ENCODE measurements at regions not wholly inside any gene's neighbourhood (a gene's known extent, or its start where the extent isn't known, plus 50 kb on each side); places are given as distances from the start of the nearest gene placed in this dataset.

- TF ChIP-seq ZFX (IDR thresholded peaks at IDR 0.05; ENCODE audit: borderline replicate concordance): no peak
- TF ChIP-seq CTCF (IDR thresholded peaks at IDR 0.05): no peak
- H3K27ac ChIP-seq: no peak overlapping the region
These were observed 1422.1 kb upstream of the FLRT2 start for GRCh38 chr14:84107835-84108343.

- no peak for TF ChIP-seq CTCF (IDR thresholded peaks at IDR 0.05)
- TF ChIP-seq ZFX (IDR thresholded peaks at IDR 0.05; ENCODE audit: borderline replicate concordance): no peak
- no peak overlapping the region for H3K27ac ChIP-seq
These were observed 1421.0 kb upstream of the FLRT2 start for GRCh38 chr14:84108746-84109457.

GRCh38 chr14:84112589-84112988, 1417.4 kb upstream of the FLRT2 start:
- no peak overlapping the region for H3K27ac ChIP-seq
- TF ChIP-seq ZFX (IDR thresholded peaks at IDR 0.05; ENCODE audit: borderline replicate concordance) (no peak), CTCF (IDR thresholded peaks at IDR 0.05) (no peak)

GRCh38 chr14:84125676-84126075, 1404.3 kb upstream of the FLRT2 start:
- TF ChIP-seq CTCF (IDR thresholded peaks at IDR 0.05) (no peak), ZFX (IDR thresholded peaks at IDR 0.05; ENCODE audit: borderline replicate concordance) (no peak)
- H3K27ac ChIP-seq: no peak overlapping the region

- TF ChIP-seq CTCF (IDR thresholded peaks at IDR 0.05) (no peak), ZFX (IDR thresholded peaks at IDR 0.05; ENCODE audit: borderline replicate concordance) (no peak)
- no peak overlapping the region for H3K27ac ChIP-seq
These were observed 1402.4 kb upstream of the FLRT2 start for GRCh38 chr14:84127495-84127894.

GRCh38 chr14:84128050-84128449, 1401.9 kb upstream of the FLRT2 start:
- H3K27ac ChIP-seq: no peak overlapping the region
- TF ChIP-seq CTCF (IDR thresholded peaks at IDR 0.05) (no peak), ZFX (IDR thresholded peaks at IDR 0.05; ENCODE audit: borderline replicate concordance) (no peak)

GRCh38 chr14:84129007-84129406, 1400.9 kb upstream of the FLRT2 start:
- H3K27ac ChIP-seq: no peak overlapping the region
- TF ChIP-seq CTCF (IDR thresholded peaks at IDR 0.05): no peak
- no peak for TF ChIP-seq ZFX (IDR thresholded peaks at IDR 0.05; ENCODE audit: borderline replicate concordance)

All from 22Rv1 (cell line).